Large intestine (tissue), 3 donors: ENCODE measurements at regions not wholly inside any gene's neighbourhood (a gene's known extent, or its start where the extent isn't known, plus 50 kb on each side); places are given as distances from the start of the nearest gene placed in this dataset.

Source experiments
- DNase-seq, 2 donors: peaks; one replicate each; pipeline versions ENCODE4 v3.0.0 to v3.0.0-alpha.2; 2013
- H3K27ac ChIP-seq: one replicate; pipeline ENCODE4 v1.5.1; 2013; ENCODE audit warnings: low read length
- H3K27me3 ChIP-seq: 2 replicates; pipeline ENCODE4 v1.6.1; 2013; ENCODE audit warnings: low read length; ENCODE audit not compliant: control insufficient read depth, insufficient read depth
- H3K36me3 ChIP-seq: 2 replicates; pipeline ENCODE4 v1.6.1; 2013; ENCODE audit warnings: low read length; ENCODE audit not compliant: control insufficient read depth, insufficient read depth
- H3K4me1 ChIP-seq: one replicate; pipeline ENCODE4 v1.6.1; 2013; ENCODE audit warnings: low read length; ENCODE audit not compliant: control insufficient read depth, insufficient read depth
- H3K4me3 ChIP-seq: one replicate; pipeline ENCODE4 v1.5.1; 2013; ENCODE audit warnings: low read length
- H3K9me3 ChIP-seq: one replicate; pipeline ENCODE4 v1.6.1; 2013; ENCODE audit warnings: mild to moderate bottlenecking, low read depth, low read length, moderate library complexity; ENCODE audit not compliant: control insufficient read depth
- WGBS: methylation state at CpG from one replicate; pipeline ENCODE4 v1.1.5; 2013; ENCODE audit warnings: low lambda C conversion rate; ENCODE audit not compliant: insufficient coverage; 5-methylcytosine and 5-hydroxymethylcytosine counted together

DNA sequence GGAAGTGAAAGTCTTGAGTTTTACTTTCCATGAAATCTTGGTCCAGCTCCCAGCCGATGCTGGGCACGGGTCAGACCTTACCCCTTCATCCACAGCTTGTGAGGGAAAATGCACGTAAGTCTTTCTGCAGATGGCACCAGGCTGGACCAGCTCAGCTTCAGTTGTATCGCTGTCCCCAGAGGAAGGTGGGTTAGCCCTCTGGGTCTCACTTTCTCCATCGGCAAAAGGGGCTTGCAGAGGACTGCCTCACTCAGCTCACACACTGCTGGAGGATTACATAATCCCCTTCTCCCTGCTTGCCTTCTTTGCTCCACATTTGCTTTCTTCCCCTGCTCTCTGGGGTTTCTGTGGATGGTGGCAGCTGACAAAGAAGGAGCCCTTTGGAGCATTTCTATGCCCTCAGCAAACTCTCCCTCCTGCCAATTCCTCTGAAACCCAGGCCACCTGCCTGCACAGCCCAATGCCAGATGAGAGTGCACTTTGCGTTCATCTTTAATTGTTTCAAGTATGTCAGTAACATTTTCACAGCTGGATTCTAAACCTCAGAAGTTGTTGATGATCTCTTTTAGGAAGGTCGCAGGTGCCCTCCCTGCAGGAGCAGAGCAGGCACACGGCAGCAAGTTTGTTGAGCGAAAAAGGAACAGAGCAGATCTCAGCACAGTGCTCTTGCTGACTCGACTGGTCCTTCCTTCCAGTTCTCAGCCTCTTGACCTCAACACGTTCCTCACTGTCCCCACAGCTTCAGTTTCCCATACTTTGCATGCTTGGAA, 155.6 kb upstream of the GLI2 start:
- H3K36me3 ChIP-seq: no peaks in the 10 kb centered on the region
- no peaks in the 10 kb centered on the region for H3K4me1 ChIP-seq
- no peak overlapping the region for H3K27ac ChIP-seq
- H3K27me3 ChIP-seq: peaks cover 47% of the 10 kb centered on the region
- H3K9me3 ChIP-seq: no peaks in the 10 kb centered on the region
- H3K4me3 ChIP-seq: no peak overlapping the region
- DNase-seq: no peak
- 100% methylated on average over 1 of the region's 11 CpGs for WGBS

GRCh38 chr2:120580709-120581108, 155.0 kb upstream of the GLI2 start:
- no peak overlapping the region for H3K27ac ChIP-seq
- no peaks in the 10 kb centered on the region for H3K9me3 ChIP-seq
- H3K4me1 ChIP-seq: no peaks in the 10 kb centered on the region
- H3K27me3 ChIP-seq: peaks cover 44% of the 10 kb centered on the region
- no peak for DNase-seq
- no peak overlapping the region for H3K4me3 ChIP-seq
- H3K36me3 ChIP-seq: no peaks in the 10 kb centered on the region
- no CpG with 5 or more reads among the region's 18 CpGs for WGBS

GRCh38 chr2:120583121-120583520, 152.5 kb upstream of the GLI2 start:
- Histone ChIP-seq H3K4me3 (no peak overlapping the region), H3K4me1 (no peaks in the 10 kb centered on the region), H3K27me3 (peaks cover 45% of the 10 kb centered on the region), H3K27ac (no peak overlapping the region), H3K9me3 (no peaks in the 10 kb centered on the region), H3K36me3 (no peaks in the 10 kb centered on the region)
- DNase-seq: no peak
- 86% methylated on average over 1 of the region's 5 CpGs for WGBS

DNA sequence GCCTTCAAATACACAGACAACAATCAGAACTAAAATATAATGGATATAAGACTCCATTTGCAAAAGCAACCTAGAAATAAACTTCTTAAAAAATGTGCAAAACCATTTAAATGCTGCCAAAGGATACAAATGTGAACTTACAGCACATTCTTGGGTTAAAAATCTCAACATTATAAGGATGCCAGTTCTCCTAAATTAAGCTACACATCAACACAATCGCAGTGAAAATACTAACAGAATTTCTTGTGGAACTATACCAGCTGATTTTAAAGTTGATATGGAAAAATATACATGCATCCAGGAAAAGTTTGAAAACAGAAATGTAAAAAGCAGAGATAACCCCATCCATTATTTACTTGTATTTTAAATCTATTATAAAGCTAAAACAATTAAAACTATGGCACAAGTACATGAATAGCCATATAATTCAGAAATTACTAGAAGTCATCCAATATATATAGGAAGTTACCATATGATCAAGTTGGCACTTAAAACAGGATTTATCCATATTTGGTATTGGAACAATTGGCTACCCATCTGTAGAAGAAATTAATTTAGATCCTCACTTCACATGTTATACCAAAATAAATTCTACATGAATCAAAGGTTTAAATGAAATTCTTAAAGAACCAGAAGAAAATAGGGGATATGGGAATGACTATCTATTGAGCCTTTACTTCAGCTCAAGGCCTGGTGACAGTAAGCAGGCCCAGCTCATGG, 151.7 kb upstream of the GLI2 start:
- no CpG with 5 or more reads among the region's 1 CpG for WGBS
- H3K27me3 ChIP-seq: peaks cover 52% of the 10 kb centered on the region
- no peak overlapping the region for H3K4me3 ChIP-seq
- H3K4me1 ChIP-seq: no peaks in the 10 kb centered on the region
- H3K36me3 ChIP-seq: no peaks in the 10 kb centered on the region
- no peaks in the 10 kb centered on the region for H3K9me3 ChIP-seq
- no peak for DNase-seq
- H3K27ac ChIP-seq: no peak overlapping the region

DNA sequence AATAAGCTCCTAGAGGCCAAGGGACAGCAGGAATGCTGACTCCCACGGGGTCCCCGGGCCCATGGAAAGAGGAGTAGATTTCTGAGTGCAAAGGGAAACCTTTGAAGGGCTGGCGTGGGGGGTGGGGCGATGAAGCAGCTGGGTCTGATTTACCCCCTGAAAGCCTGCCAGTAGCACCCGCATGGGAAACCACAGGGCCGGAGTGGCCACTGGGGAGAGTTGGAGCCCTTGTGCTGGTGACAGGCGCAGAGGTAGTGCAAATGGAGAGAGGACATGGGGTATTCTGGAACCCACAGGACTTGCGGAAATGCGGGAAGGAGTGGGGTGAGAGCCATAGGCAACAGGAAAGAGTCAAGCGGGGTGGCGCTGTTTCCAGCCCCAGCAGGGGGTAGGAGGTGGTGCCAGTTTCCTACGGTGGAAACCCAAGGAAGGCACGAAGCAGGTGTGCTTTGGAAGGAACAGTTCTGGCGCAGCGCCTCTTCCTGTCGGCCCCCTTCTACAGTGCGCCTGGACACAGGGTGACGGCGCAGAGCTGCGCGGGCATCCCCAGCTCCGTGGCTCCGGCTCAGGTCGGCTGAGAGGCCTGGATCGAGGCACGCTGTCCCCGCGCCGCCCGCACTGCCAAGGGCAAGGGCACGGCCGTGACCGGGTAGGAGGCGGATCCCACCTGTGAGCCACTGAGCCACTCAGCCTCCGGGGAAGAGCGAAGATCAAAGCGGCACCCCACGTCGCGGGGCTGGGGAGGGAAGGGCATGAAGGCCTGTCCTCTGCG, 149.0 kb upstream of the GLI2 start:
- Histone ChIP-seq H3K4me3 (no peak overlapping the region), H3K4me1 (no peaks in the 10 kb centered on the region), H3K9me3 (no peaks in the 10 kb centered on the region), H3K27me3 (peaks cover 44% of the 10 kb centered on the region), H3K36me3 (no peaks in the 10 kb centered on the region), H3K27ac (no peak overlapping the region)
- no peak for DNase-seq
- no CpG with 5 or more reads among the region's 41 CpGs for WGBS

DNA sequence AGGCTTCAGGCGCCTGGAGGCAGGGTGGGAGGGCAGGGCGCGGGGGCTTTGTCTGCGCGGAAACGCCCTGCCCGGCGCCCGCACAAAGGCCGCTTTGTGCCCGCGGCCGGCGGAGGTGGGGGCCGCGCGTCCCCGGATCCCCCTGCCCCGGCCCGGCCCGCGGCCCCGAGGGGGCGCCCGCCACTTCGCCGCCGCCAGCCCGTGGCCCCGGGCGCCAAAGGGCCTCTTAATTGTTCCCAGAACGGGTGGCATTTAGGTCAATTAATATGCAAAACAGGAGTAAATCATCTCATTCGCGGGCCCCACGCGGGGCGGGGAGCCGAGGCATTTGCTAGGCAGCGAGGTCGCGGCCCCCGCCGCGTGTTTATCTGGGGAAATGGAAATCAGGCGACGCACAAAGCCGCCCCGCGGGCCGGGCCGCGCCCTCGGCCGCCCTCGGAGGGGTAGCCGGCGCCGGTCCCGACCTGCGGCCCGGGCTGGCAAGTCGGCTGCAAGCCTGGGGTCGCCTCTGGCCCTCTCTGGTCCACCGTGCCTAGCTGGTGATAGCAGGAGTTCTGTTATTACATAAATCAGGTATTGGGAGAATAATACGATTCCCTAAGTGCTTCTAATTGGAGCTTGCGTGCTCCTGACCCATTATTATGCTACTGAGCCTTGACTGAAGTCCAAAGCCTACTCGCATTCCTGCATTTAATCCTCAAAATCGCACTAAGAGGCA, 148.2 kb upstream of the GLI2 start:
- Histone ChIP-seq H3K9me3 (no peaks in the 10 kb centered on the region), H3K27ac (no peak overlapping the region), H3K27me3 (peaks cover 41% of the 10 kb centered on the region), H3K36me3 (no peaks in the 10 kb centered on the region), H3K4me1 (no peaks in the 10 kb centered on the region), H3K4me3 (no peak overlapping the region)
- DNase-seq: peak in 1 of 2 donors; percentile 55
- no CpG with 5 or more reads among the region's 68 CpGs for WGBS

DNA sequence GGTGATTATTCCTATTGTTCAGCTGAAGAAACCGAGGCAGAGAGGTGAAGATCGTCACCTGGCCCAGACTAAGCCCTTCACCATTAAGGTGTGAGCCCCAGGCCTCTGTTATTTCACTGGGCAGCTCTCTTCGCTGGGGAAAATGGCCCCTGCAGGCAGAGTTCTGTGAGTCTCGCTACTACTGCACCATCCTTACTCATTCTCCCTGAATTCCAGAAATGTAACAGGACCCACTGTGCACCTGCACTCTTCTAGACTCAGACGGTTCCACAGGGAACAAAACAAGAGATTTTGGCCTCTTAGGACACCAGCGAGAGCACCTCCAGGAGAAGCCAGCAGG, 147.7 kb upstream of the GLI2 start:
- Histone ChIP-seq H3K27me3 (peaks cover 41% of the 10 kb centered on the region), H3K36me3 (no peaks in the 10 kb centered on the region), H3K9me3 (no peaks in the 10 kb centered on the region), H3K4me1 (no peaks in the 10 kb centered on the region), H3K4me3 (no peak overlapping the region), H3K27ac (no peak overlapping the region)
- WGBS: no CpG with 5 or more reads among the region's 6 CpGs
- no peak for DNase-seq

GRCh38 chr2:120589771-120590608, 145.7 kb upstream of the GLI2 start:
- peak in 1 of 2 donors; percentile 55 for DNase-seq
- H3K36me3 ChIP-seq: no peaks in the 10 kb centered on the region
- H3K9me3 ChIP-seq: no peaks in the 10 kb centered on the region
- no peak overlapping the region for H3K4me3 ChIP-seq
- H3K4me1 ChIP-seq: peaks cover 14% of the 10 kb centered on the region
- WGBS: no CpG with 5 or more reads among the region's 8 CpGs
- no peak overlapping the region for H3K27ac ChIP-seq
- H3K27me3 ChIP-seq: peaks cover 38% of the 10 kb centered on the region

DNA sequence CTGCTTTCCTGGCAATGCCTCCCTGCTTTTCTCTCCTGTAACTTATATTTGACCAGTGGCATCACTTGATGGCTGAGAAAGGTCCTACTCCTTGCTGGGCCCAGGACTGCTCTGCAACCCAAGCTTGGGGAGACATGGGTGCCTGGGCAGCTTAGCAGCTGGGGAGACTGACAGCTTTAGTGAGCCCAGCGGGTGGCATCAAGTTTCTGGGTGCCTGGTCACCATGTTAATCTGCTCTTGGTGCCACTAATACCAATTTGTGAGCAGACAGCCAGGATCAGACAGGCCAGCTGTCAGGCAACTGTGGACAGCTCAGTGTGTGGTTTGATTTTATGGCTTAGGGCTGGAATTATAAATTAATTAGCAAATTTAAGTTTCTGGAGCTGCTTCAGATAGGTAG, 144.8 kb upstream of the GLI2 start:
- no CpG with 5 or more reads among the region's 1 CpG for WGBS
- Histone ChIP-seq H3K4me1 (peaks cover 17% of the 10 kb centered on the region), H3K9me3 (no peaks in the 10 kb centered on the region), H3K27me3 (peaks cover 34% of the 10 kb centered on the region), H3K4me3 (no peak overlapping the region), H3K27ac (no peak overlapping the region), H3K36me3 (no peaks in the 10 kb centered on the region)
- DNase-seq: no peak
